CD4-positive, alpha-beta T cell treated with Interleukin-6 for 4 hours (primary cell): ENCODE measurements at regions not wholly inside any gene's neighbourhood (a gene's known extent, or its start where the extent isn't known, plus 50 kb on each side); places are given as distances from the start of the nearest gene placed in this dataset.

ENCODE experiments used
- DNase-seq: peaks from one replicate; pipeline ENCODE4 v3.0.0-alpha.2; 2020; ENCODE audit warnings: mixed read lengths

GRCh38 chr11:134905928-134906327 lies 493.9 kb upstream of the B3GAT1 start:
- no peak for DNase-seq

DNA sequence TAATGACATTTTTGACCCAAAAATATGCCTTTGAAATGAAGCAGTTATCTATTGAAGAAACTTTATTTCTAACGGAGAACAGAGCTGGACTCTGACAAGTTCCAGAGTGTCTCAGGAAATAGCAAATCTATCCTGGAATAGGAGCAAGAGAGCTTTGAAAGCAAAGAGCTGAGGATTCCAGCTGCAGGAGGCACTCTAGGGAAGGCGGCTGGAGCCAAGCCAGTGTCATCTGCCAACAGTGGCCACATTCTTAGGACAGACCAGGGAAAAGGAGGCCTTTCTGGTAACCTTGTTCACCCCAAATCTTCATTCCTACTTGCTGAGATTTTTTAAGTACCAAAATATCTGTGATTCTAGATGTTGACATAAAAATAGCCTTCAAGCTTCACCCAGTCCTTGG lies 493.5 kb upstream of the B3GAT1 start:
- DNase-seq, result no peak

DNA sequence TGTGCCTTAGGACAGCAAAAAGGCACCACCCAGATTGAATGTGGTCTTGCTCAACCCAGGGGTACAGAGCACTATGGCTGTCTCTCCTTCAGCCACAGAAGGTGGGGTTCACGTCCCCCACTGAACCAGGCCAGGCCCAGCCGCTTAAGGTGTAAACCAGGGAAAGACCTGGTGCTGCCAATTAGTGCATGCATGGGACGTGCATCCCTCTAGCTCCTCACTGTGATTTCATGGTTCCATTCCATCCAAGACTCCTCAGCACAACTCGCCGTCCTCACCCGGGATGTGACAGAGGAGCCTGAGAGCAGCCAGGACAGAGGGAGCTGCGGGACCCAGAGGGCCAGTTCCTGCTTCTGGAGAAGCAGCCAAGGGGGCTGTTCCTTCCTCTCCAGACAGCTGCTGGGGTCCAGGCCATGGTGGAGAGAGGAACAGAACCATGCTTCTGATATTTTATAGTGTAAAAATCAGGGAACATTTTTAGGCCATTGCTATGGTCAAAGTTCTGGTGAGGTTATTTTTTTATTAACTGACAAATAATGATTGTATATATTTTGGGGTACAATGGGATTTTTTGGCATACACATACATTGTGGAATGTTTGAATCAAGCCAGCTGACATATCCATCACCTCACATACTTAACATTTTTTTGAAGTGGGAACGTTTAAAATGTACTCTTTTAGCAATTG lies 492.2 kb upstream of the B3GAT1 start:
- DNase-seq, result no peak

DNA sequence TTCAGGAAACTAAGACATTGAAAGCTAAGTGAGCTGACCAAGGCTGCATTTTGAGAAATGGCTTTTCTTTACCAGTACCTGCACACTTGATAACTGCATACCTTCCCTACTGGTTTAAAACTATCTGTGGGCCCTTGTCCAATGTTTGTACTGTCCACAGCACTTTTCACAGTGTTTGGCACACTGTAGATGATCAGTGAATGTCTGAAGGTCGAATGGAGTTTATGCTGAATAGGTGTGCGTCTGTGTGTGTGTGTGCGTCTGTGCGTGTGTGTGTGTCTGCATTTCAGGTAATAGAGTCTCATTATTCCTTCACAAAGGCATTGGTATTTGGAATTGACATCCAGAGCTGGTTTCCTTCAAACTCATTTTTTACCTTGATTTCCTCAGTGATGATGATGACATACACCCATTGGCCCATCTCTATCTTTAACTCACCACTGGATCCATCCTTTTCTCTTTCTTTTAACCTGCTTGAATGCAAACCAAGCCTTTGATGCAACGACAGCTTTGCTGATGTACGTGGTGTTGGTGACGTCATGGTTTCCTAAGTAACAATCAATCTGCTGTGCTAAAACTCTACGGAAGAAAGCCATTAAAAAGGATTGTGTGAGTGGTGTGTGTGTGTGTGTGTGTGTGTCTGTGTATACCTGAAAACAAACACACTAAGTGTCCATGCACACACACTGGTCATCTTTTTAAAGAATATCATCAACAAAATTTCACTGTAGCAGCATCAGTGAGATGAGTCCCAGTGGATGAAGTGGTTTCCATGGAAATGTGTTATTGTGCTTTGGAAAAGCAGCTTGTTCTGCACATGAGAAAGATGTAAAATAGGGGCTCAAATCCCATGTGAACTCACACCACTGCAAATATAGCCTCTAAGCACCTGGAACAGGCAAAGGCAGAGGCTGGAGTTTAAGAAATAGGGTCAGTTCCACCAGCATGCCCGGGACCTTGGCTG lies 490.2 kb upstream of the B3GAT1 start:
- no peak for DNase-seq

GRCh38 chr11:134901542-134901941 lies 489.5 kb upstream of the B3GAT1 start:
- DNase-seq, result no peak

GRCh38 chr11:134893810-134894685 lies 482.0 kb upstream of the B3GAT1 start:
- DNase-seq, result no peak

- no peak for DNase-seq
Measured at GRCh38 chr11:134890446-134890845, 478.4 kb upstream of the B3GAT1 start.

DNA sequence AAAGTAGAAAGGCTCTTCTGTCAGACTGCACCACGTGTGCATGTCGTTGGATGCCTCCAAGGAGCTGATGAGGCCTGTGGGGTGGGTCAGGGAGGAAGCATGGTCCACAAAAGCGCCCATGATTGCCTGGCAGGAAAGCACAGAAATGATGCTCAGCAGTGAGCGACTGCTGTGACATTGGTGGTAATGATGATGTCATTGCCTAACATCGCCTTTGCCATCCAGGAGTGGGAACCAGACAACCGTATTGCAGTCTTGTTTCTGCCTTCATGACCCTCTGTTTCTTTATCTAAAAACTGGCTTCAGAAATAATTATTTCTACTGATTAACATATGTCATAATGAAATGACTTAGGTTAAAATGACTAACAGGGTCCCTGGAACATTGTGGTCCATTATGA lies 477.8 kb upstream of the B3GAT1 start:
- no peak for DNase-seq

- DNase-seq, result no peak
Measured at GRCh38 chr11:134888821-134889220, 476.8 kb upstream of the B3GAT1 start.

GRCh38 chr11:134887896-134888295 lies 475.9 kb upstream of the B3GAT1 start:
- DNase-seq, result no peak

- DNase-seq, result no peak
Measured at GRCh38 chr11:134883484-134883883, 471.4 kb upstream of the B3GAT1 start.

- DNase-seq, result no peak
Measured at GRCh38 chr11:134882671-134883297, 470.7 kb upstream of the B3GAT1 start.

- no peak for DNase-seq
Measured at GRCh38 chr11:134882141-134882540, 470.1 kb upstream of the B3GAT1 start.

- DNase-seq, result no peak
Measured at GRCh38 chr11:134880788-134881187, 468.7 kb upstream of the B3GAT1 start.

- DNase-seq, result no peak
Measured at GRCh38 chr11:134879931-134880330, 467.9 kb upstream of the B3GAT1 start.

GRCh38 chr11:134879341-134879740 lies 467.3 kb upstream of the B3GAT1 start:
- DNase-seq, result no peak

DNA sequence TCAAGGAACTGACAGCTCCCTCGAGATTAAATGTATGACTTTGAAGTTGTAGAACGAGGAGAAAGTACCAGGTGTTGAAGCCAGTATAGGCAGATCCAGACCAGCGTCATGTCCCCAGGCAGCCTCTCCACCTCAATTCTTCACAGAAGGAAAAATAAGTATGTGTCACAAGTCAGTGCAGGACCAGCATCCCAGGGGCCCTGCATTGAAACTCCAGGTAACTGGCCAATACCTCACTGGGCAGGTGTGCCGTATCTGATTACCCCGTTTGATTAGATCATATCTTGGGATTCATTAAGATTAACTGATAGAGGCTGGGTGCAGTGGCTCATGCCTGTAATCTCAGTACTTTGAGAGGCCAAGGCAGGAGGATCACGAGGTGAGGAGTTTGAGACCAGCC lies 466.7 kb upstream of the B3GAT1 start:
- no peak for DNase-seq

DNA sequence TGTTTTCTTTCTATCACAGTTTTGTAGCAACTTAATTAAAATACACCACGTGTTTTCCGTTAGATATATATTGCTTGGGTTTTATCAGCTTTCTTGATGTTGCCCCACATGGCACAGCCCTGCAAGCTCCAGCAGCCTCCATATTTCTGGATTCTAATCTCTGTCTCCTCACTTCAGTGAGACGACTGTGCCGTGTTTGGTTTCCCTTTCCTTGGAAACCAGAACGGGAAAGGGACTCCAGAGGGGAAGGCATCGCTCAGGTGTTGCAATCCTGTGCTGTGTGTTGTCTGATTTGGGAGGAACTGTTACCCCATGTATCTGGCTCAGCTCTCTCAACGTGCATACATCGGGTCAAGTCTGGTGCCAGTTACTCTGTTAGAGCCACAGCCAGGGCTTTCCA lies 464.2 kb upstream of the B3GAT1 start:
- no peak for DNase-seq

DNA sequence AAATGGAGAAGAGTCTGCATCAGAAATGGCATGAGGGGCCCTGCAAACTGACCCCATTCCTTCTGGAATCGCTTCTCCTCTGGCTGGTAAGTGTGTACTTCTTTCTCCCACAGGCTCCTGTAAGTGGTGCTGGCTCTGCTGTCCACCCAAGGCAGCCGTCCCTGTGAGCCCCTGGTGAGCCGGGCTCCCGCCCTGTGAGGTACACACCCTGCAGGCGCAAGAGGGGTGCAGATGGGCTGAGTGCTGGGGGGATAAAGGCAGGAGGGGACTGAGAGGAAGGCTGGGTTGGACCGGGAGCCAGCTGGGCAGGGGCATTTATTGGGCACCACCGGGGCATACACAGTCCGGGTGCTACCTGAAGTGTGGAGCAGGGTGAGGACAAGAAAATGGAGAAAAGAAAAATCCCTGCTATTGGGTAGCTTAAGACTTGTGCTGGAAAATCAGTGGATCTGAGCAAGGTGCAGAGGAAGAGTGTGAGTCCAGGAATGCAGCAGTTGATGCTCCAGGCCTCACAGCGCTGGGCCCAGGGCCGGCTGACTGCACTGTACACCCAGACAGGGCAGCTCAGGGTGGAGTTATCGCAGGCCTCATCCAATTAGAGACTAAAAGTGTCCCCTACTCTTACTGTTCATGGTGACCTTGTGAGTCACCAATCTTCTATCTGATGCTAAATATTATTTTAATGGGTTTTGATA lies 455.1 kb upstream of the B3GAT1 start:
- no peak for DNase-seq

- no peak for DNase-seq
Measured at GRCh38 chr11:134866215-134866614, 454.2 kb upstream of the B3GAT1 start.

- no peak for DNase-seq
Measured at GRCh38 chr11:134864968-134865305, 452.9 kb upstream of the B3GAT1 start.
